Smooth muscle cell (in vitro differentiated cells): ENCODE measurements at regions not wholly inside any gene's neighbourhood (a gene's known extent, or its start where the extent isn't known, plus 50 kb on each side); places are given as distances from the start of the nearest gene placed in this dataset.

Experiments used
- DNase-seq: peaks from one replicate; lab custom pipeline; 2025; ENCODE audit not compliant: unreplicated experiment; lab: John Stamatoyannopoulos, UW
- H2AFZ ChIP-seq: fragments of 200-600 bp; sonication (generic); 2 replicates; pipeline ENCODE4 v1.6.0; 2016; ENCODE audit warnings: antibody characterized with exemption, low read depth, mild to moderate bottlenecking
- H3F3A ChIP-seq: fragments of 200-600 bp; sonication (generic); 2 replicates; pipeline ENCODE4 v1.6.0; 2017; ENCODE audit warnings: antibody characterized with exemption, low read depth
- H3K27ac ChIP-seq: fragments of 200-600 bp; sonication (generic); 2 replicates; pipeline ENCODE4 v1.5.1; 2016; ENCODE audit warnings: low read depth, mild to moderate bottlenecking
- H3K27me3 ChIP-seq: fragments of 200-600 bp; sonication (generic); 2 replicates; pipeline ENCODE4 v1.6.1; 2016; ENCODE audit warnings: low read depth, mild to moderate bottlenecking
- H3K36me3 ChIP-seq: fragments of 200-600 bp; sonication (generic); 2 replicates; pipeline ENCODE4 v1.5.1; 2016; ENCODE audit warnings: low read depth
- H3K4me1 ChIP-seq: fragments of 200-600 bp; sonication (generic); 2 replicates; pipeline ENCODE4 v1.5.1; 2016; ENCODE audit warnings: low read depth
- H3K4me2 ChIP-seq: fragments of 200-600 bp; sonication (generic); 2 replicates; pipeline ENCODE4 v1.6.0; 2016; ENCODE audit warnings: mild to moderate bottlenecking
- H3K4me3 ChIP-seq: fragments of 200-600 bp; sonication (generic); 2 replicates; pipeline ENCODE4 v1.5.1; 2016; ENCODE audit warnings: mild to moderate bottlenecking
- H3K79me2 ChIP-seq: fragments of 200-600 bp; sonication (generic); 2 replicates; pipeline ENCODE4 v1.6.0; 2016; ENCODE audit warnings: low read depth, mild to moderate bottlenecking
- H3K9ac ChIP-seq: fragments of 200-600 bp; sonication (generic); 2 replicates; pipeline ENCODE4 v1.6.0; 2016; ENCODE audit warnings: low read depth
- H3K9me3 ChIP-seq: fragments of 200-600 bp; sonication (generic); replicated peaks from 2 replicates; pipeline ENCODE4 v1.5.1; 2016; ENCODE audit warnings: low read depth
- H4K20me1 ChIP-seq: fragments of 200-600 bp; sonication (generic); 2 replicates; pipeline ENCODE4 v1.6.0; 2016; ENCODE audit warnings: low read depth
- WGBS: methylation state at CpG from one replicate; pipeline ENCODE4 v1.1.7; 2016; ENCODE audit warnings: low lambda C conversion rate; 5-methylcytosine and 5-hydroxymethylcytosine counted together
- TF ChIP-seq, protein P1 (sequence below): fragments of 200-600 bp; sonication (generic); IDR thresholded peaks from 2 replicates; pipeline ENCODE4 v1.5.1; 2017; ENCODE audit warnings: borderline replicate concordance, mild to moderate bottlenecking, antibody characterized with exemption; ENCODE audit not compliant: insufficient read depth, poor library complexity, severe bottlenecking

DNA sequence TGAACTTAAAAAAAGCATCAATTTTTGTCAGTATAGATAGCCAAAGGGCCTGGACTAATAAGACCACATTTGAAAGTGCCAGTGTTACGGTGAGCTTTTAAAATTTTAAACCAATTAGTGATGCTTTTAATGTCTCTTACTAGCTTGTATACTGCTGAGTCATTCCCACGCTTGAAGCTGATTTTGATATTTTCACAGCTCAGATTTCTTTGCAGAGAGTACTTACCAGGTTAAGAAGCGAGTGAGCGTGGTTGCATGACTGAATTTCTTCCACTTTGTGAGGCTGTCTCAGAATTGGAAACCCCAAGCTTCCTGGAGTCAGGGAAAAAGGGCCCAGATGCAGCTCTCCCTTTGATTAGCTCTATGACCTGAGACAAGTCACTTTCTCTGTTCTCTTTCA is 74.5 kb upstream of the NBEA start:
- Histone ChIP-seq H3F3A (no peaks in the 10 kb centered on the region), H3K4me1 (peaks cover 14% of the 10 kb centered on the region), H3K79me2 (no peaks in the 10 kb centered on the region), H4K20me1 (no peaks in the 10 kb centered on the region), H3K9ac (no peak overlapping the region), H3K9me3 (no peaks in the 10 kb centered on the region), H3K36me3 (no peaks in the 10 kb centered on the region), H3K27me3 (no peaks in the 10 kb centered on the region), H3K27ac (no peak overlapping the region), H2AFZ (peak overlapping the region; percentile 21), H3K4me2 (peak overlapping the region; percentile 3), H3K4me3 (no peak overlapping the region)
- no peak for DNase-seq
- 32% methylated on average over 4 of the region's 4 CpGs for WGBS
- TF ChIP-seq, protein P1, sequence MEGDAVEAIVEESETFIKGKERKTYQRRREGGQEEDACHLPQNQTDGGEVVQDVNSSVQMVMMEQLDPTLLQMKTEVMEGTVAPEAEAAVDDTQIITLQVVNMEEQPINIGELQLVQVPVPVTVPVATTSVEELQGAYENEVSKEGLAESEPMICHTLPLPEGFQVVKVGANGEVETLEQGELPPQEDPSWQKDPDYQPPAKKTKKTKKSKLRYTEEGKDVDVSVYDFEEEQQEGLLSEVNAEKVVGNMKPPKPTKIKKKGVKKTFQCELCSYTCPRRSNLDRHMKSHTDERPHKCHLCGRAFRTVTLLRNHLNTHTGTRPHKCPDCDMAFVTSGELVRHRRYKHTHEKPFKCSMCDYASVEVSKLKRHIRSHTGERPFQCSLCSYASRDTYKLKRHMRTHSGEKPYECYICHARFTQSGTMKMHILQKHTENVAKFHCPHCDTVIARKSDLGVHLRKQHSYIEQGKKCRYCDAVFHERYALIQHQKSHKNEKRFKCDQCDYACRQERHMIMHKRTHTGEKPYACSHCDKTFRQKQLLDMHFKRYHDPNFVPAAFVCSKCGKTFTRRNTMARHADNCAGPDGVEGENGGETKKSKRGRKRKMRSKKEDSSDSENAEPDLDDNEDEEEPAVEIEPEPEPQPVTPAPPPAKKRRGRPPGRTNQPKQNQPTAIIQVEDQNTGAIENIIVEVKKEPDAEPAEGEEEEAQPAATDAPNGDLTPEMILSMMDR: no peak

DNA sequence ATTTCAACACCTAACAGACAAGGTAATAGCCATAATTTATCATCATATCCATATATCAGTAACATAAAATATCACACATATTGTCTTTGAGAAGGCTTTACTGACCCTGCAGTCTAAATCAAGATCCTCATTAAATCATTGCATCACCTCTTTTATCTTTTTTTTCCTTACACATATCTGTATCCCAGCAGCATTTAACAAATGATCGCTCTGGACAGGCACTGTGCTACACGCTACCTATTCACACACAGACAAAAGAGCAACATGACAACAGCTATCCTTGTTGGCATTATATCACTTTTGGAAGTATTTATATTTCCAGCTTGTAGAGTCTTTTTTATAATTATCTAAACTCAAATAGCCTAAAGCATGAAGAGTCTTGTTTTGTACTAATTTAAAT is 73.3 kb upstream of the NBEA start:
- TF ChIP-seq, protein P1: no peak
- Histone ChIP-seq H3K9me3 (no peaks in the 10 kb centered on the region), H3K27ac (no peak overlapping the region), H4K20me1 (no peaks in the 10 kb centered on the region), H3K36me3 (no peaks in the 10 kb centered on the region), H3K4me1 (peaks cover 14% of the 10 kb centered on the region), H3K79me2 (no peaks in the 10 kb centered on the region), H3K4me3 (no peak overlapping the region), H3F3A (no peaks in the 10 kb centered on the region), H3K9ac (no peak overlapping the region), H3K27me3 (no peaks in the 10 kb centered on the region), H2AFZ (no peak overlapping the region), H3K4me2 (no peak overlapping the region)
- 95% methylated on average over 2 of the region's 2 CpGs for whole genome bisulfite sequencing
- DNase-seq: no peak

DNA sequence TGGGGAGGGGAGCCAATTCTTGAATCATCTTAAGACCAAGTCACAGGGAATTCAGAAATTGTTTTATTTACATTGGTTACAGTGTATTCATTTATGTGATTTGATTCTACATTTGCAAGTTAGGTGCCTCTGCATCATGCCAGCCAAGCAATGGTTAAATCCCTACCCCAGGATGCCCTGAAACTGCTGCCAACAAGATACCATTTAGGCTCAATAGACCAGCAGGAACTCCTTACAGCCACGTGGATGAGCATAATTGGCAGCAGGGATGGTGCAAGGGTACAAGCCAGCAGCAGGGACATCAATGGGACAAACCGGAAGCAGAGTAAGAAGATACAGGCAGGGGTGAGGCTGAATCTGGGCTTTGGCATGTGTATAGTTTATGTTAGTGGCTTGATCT is 72.4 kb upstream of the NBEA start:
- TF ChIP-seq, protein P1: no peak
- Histone ChIP-seq H3K36me3 (no peaks in the 10 kb centered on the region), H3K27ac (no peak overlapping the region), H3K4me3 (no peak overlapping the region), H3K4me1 (peaks cover 8% of the 10 kb centered on the region), H3K9me3 (no peaks in the 10 kb centered on the region), H3K27me3 (no peaks in the 10 kb centered on the region), H2AFZ (no peak overlapping the region), H3K79me2 (no peaks in the 10 kb centered on the region), H4K20me1 (no peaks in the 10 kb centered on the region), H3K4me2 (no peak overlapping the region), H3K9ac (no peak overlapping the region), H3F3A (no peaks in the 10 kb centered on the region)
- no peak for DNase-seq
- WGBS: 58% methylated on average over 2 of the region's 2 CpGs

DNA sequence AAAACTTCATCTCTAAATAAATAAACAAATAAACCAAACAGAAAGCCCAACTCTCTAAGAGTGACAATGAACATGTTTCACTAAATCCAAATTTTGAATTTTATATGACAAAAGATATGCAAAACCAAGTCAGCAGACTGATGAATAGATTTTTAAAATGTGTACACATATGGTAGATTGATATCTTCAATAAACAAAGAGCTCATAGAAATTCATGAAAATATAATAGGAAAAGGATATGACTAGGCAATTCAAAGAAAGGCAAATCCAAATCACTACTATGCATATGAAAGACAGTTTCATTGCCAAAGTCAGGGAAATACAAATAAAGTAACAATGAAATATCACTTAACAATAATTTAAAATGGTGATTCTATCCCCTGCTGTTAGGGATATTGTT is 63.7 kb upstream of the NBEA start:
- H3K4me2 ChIP-seq: no peak overlapping the region
- H3K27me3 ChIP-seq: no peaks in the 10 kb centered on the region
- no peak overlapping the region for H3K27ac ChIP-seq
- TF ChIP-seq, protein P1: no peak
- H3F3A ChIP-seq: no peaks in the 10 kb centered on the region
- H3K9me3 ChIP-seq: no peaks in the 10 kb centered on the region
- no peaks in the 10 kb centered on the region for H3K79me2 ChIP-seq
- H3K4me1 ChIP-seq: no peaks in the 10 kb centered on the region
- H3K9ac ChIP-seq: no peak overlapping the region
- H3K4me3 ChIP-seq: no peak overlapping the region
- no peak for DNase-seq
- no peaks in the 10 kb centered on the region for H4K20me1 ChIP-seq
- no peaks in the 10 kb centered on the region for H3K36me3 ChIP-seq
- H2AFZ ChIP-seq: no peak overlapping the region
